ENCODE measurements at regions not wholly inside any gene's neighbourhood (a gene's known extent, or its start where the extent isn't known, plus 50 kb on each side); places are given as distances from the start of the nearest gene placed in this dataset.

GRCh38 chr2:129164220-129164949 is 815.1 kb upstream of the RAB6C start:
- Histone ChIP-seq H3K79me2 (ENCODE audit: control insufficient read depth, insufficient read depth, low read length) (no peaks in the 10 kb centered on the region), H3K27ac (ENCODE audit: extremely low read depth, low read depth, low read length) (no peak overlapping the region), H3K4me3 (no peak overlapping the region), H3K27me3 (ENCODE audit: control insufficient read depth in 2 of 2, insufficient read depth in 2 of 2, low read length in 2 of 2) (no peaks in the 10 kb centered on the region), H3K9ac (ENCODE audit: insufficient read depth in 1 of 2, low read depth in 2 of 2, low read length in 2 of 2) (no peak overlapping the region), H3K9me3 (replicated peaks; ENCODE audit: control insufficient read depth, insufficient read depth, low read depth, low read length) (no peaks in the 10 kb centered on the region), H4K20me1 (replicated peaks; ENCODE audit: control insufficient read depth, insufficient read depth, low read length) (no peaks in the 10 kb centered on the region), H3K9me1 (ENCODE audit: control insufficient read depth, insufficient read depth, low read length) (no peaks in the 10 kb centered on the region), H2AFZ (ENCODE audit: low read depth, low read length) (no peak overlapping the region), H3K36me3 (ENCODE audit: control insufficient read depth, insufficient read depth, low read length) (no peaks in the 10 kb centered on the region), H3K4me2 (ENCODE audit: insufficient read depth, low read length) (no peak overlapping the region), H3K4me1 (replicated peaks in 1 of 2; ENCODE audit: control insufficient read depth in 2 of 2, insufficient read depth in 2 of 2, low read length in 2 of 2) (no peaks in the 10 kb centered on the region)
- TF ChIP-seq FOXK2 (conservative IDR thresholded peaks at IDR 0.05 in 1 of 2, IDR thresholded peaks at IDR 0.05 in 1 of 2; ENCODE audit: low read depth in 2 of 2), result no peak
- TF ChIP-seq ARNT (IDR thresholded peaks at IDR 0.05), result no peak
- TF ChIP-seq KHSRP (IDR thresholded peaks at IDR 0.05), result no peak
- TF ChIP-seq TEAD1 (CRISPR knock-in tag; IDR thresholded peaks at IDR 0.05), result no peak
- TF ChIP-seq KAT7 (CRISPR knock-in tag; IDR thresholded peaks at IDR 0.05; ENCODE audit: borderline replicate concordance), result no peak
- no peak for TF ChIP-seq CLOCK (CRISPR knock-in tag; IDR thresholded peaks at IDR 0.05; ENCODE audit: borderline replicate concordance)
- CTCF ChIA-PET (ENCODE audit: low intra/inter-chr PET ratio), result no interaction called here
- POLR2A ChIA-PET, result no interaction called here
- intact Hi-C loops (cut with micrococcal nuclease), result no loop called here
- ATAC-seq (no peak), FAIRE-seq (no peak), DNase-seq (ENCODE audit: extremely low read depth in 1 of 4, low spot score in 3 of 4) (no peak)
- in situ Hi-C loops (cut with MboI), result no loop called here
- WGBS (ENCODE audit: insufficient coverage, low coverage, missing lambda C conversion rate), result under 1% methylated on average over 6 of the region's 6 CpGs
- no TSS peak for BruUV-seq (replicated peaks)
